HT-29 (cell line): ENCODE measurements at regions not wholly inside any gene's neighbourhood (a gene's known extent, or its start where the extent isn't known, plus 50 kb on each side); places are given as distances from the start of the nearest gene placed in this dataset.

Experiments used
- DNase-seq: peaks from one replicate; pipeline ENCODE4 v3.0.0-alpha.2; 2015; ENCODE audit warnings: low spot score

DNA sequence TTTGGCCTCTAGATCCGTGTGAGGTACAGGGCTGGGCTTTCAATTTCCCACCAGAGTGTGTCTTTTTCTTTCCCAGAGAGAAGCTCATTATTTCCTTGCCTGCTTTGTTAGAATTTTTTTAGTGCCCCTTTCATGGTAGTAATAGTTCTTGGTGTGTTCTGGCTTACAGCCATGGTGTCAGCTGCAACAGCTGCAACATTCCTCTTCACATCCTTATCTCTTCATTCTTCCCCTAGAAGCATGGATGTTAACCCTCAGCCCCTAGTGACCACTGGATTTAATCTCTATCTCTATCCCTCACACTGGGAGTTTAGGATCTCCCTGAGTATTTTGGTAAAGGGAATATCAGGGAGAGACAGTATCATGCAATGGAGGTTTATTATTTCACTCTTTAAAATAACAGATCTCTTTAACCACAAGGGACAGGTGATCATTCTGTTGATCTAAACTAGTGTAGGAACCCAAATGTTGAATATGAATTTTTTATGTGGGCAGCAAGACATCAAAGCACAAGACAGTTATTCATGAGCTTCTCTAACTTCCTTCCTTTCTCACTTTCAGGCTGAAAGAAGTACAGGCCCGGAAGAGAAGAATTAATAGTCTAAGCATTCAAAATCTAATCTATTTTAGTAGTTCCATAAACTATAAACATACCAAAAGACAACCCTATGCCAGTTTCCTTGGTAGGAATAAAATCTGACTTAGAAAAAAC is 160.2 kb downstream of the FAM170A start:
- no peak for DNase-seq

DNA sequence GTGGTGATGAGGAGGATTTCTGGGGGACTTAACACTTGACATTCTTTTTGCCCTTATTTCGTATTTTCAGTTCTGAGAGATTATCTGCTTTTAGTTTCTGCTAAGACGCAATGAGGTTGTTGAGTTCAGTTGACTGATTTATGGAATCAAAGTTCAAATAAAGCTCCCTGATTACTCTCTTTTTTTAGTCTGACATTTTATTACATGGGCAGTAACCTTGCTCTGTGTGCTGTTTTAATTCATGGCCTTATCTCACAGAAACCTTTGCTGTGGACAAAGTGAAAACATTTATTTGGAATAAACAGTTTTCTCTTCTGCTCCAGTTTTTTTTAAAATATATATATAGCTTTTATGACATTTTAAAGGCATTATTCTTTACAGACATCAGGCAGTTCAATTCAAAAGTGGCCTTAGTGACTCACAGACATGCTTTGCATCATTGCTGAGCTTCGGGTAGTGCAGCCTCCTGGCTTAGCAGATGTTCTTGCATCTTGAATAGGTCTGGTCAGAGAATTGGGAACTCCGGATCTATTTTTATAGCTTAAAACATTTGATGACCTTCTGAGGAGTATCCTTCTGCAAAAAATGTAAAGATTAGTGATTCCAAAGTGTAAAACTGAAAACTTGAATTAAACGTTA is 162.9 kb downstream of the FAM170A start:
- DNase-seq: no peak

DNA sequence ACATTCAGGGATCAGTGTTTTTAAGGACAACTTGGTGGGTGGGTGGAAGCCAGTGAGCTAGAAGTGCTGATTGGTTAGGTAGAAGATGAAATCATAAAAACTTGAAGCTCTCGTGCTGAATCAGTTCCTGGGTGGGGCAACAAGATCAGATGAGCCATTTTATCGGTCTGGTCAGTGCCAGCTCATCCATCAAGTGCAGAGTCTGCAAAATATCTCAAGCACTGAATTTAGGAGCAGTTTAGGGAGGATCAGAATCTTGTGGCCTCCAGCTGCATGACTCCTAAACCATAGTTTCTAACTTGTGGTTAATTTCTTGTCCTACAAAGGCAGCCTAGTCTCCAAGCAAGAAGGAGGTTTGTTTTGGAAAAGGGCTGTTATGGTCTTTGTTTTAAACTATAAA is 166.4 kb downstream of the FAM170A start:
- DNase-seq: no peak

DNA sequence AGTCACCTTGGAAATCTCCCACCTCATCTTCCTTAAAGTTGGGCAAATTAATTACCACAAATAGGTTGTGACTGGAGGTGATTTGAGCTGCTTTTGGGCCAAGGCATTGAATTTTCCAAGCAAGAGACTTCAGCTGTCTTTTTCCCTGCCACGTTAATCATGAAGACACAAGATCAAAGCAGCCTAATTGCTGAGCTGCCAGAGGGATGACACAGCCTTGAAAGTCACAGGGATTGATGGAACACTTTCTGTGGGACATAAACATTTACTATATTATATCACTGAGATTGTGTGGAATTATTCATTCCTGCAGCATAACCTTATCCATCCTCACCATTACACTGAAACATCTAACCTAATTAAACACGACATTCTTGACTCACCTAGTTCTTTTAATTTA is 172.2 kb downstream of the FAM170A start:
- DNase-seq: no peak

DNA sequence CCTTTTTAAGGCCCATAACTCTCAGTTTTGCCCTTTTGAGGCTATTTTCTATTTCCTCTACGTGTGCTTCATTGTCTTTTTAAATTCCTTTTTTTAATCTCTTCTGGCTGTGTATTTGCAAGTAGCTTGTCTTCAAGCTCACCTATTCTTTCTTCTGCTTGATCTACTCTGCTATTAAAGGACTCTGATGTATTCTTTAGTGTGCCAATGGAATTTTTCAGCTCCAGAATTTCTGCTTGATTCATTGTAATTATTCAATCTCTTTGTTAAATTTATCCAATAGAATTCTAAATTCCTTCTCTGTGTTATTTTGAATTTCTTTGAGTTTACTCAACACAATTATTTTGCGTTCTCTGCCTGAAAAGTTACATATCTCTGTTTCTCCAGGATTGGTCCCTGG is 178.7 kb downstream of the FAM170A start:
- no peak for DNase-seq

DNA sequence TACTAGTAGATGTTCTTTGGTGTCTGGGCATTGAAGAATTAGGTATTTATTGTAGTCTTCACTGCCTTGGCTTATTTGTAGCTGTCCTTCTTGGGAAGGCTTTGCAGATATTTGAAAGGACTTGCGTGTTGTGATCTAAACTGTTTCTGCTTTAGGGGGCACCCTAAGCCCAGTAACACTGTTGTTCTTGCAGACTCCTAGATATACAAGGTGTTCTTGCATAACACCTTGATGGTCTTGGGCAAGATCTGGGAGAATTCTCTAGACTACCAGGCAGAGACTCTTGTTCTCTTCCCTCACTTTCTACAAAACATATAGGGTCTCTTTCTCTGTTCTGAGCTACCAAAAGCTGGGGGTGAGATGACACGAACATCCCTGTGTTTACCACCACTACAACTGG is 179.1 kb downstream of the FAM170A start:
- DNase-seq: no peak

DNA sequence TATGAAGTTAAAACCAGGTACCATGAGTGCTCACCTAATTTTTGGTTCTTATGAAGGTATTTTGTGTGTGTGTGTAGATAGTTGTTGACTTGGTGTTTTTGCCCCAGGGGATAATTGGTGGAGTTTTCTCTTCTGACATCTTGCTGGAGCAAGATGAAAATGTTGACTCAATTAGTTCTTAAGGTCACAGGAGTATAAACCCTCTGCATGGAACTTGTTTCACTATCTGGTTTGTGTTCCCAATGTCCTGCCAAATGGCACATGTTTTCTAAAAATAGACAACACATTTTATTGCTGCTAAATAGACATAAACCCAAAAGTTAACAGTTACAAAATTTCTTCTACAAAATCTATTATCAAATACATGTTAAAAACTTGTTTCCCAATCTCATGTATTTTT is 180.9 kb downstream of the FAM170A start:
- DNase-seq: no peak

DNA sequence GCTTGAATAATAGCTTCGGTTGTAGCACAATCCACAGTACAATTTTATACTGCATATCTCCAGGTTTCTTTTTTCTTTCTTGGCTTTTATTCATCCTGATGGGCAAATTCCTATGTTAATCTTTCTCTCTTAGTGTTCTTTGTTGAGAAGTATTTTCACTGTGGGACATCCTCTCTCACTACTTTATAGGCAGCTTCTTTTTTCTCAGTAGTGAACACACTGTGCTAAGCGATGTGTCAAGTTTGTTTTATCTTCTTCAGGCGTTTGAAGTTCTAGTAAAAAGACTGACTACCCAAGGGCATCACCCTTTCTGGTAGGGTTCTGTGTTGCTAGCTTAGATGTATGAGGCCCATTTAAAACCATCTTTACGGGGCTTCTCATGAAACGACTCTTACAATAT is 182.1 kb downstream of the FAM170A start:
- DNase-seq: no peak

DNA sequence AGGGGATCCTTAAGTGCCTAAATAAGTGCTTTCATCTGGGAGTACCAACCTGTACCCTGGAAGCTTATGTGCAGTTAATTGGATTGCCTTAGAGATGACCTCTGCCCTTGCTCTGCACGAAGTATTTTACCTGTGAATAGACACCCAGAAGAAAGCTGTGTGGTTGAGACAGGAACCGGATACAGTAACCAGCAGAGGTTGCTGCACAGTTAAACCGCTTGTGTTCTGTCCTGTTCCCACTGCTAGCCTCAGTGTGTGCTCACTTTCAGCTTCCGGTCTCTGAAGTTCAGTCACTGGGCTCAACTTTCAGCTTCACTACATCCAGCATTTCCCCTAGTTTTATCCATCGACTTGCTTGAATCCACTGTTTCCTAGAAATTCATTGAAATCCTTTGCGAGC is 185.3 kb downstream of the FAM170A start:
- DNase-seq: no peak

DNA sequence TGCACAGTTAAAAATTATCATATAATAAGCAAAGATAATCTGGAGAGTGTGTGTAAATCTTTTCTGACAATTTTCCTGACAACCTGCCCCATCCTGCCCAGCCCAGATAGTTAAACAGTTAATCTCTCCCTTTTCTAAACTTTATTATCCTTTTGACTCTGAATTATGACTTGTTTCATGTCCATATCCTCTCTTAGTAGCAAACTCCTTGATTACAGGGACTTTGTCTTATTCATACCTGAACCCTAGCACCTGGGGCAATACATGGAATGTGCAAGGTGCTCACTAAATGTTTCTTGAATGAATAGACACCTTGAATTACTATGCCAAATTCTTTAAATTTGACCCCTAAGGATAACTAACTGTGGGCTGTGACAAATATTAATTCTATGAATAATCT is 186.7 kb downstream of the FAM170A start:
- DNase-seq: no peak

DNA sequence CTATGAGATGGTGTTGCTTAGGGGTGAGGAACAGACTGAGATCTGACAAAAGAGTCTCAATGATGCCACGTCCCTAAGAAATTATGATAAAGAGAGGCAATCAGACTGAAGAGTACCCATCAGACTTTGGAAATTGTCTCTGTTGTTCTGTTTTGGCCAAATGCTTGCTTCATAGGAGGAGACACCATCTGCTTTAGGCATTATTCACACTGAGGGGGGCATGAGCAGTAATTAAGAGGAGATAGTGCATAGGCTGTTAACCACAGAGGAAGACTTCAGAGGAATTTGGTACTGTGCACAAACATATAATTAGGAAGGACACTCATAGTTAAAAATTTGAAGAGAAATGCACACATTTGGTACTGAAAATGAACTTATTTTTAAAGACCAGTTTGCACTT is 190.7 kb downstream of the FAM170A start:
- DNase-seq: no peak

DNA sequence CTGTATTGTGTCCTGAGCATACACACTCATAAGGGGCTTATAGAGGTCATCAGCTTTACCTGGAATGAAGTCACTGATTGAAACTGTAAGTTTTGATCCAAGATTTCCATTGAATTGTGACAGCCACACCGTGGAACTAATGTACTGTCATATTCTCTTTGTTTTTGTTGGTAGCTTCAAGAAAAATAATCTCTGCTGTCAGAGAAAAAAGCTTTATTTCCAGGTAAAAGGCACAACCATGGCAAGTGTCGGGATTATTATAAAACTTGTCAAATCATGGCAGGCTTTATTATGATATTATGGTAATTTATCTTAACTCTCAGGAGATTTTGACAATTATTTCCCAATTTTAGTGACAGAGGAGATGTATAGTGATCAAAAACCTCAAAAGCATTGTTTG is 191.2 kb downstream of the FAM170A start:
- DNase-seq: no peak

DNA sequence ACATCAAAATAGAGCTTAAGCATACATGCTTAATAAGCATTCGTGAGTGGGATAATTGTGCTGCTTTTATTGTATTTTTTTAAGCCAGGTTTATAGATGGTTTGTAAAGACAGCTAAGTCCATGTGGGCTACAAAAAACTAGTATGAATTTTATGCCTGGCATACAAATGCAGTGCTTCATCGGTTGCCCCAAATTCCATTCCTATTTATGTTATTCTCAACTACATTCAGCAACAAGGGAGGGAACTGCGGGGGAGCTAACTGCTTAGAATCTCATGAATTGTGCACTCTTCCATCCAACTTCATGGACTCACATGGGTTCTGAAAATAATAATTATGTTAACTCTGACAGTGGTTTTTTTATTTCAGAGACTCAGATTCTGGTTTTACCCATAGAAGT is 199.2 kb downstream of the FAM170A start:
- no peak for DNase-seq

DNA sequence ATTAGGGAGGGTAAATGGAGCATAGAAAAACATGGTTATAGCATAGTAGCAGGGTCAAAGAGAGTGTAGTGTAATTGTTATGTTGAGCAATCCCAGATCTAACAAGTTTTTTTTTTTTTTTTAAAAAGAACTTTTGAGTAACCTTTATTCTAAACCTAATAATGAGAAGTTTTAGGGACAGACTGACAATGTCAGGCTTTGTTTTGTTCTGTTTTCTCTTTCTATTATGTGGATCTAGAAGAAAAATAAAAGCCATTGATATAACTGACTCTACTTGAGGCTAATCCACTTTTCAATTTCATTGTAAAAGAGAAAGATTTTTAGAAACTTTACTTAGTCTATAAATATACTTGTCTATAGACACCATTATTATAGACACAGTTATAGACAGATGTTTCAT is 200.0 kb downstream of the FAM170A start:
- no peak for DNase-seq

DNA sequence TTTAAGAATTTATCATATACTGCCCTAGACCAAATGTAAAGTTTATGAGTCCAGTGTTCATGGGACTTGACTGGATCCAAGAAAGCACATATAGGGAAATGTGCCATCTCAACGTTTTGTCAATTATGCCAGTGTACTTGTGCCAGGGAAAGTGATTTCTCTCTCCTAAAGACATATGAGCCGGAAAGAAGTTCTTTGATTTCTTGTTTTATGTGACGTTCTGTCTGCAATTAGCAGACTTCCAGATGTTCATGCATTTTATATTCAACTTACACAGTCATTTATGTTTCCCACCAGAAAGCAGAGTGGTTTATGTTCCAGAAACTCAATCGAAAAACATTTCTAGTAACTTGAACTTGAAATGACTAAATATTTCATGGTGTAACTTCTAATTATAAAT is 203.8 kb downstream of the FAM170A start:
- DNase-seq: no peak

DNA sequence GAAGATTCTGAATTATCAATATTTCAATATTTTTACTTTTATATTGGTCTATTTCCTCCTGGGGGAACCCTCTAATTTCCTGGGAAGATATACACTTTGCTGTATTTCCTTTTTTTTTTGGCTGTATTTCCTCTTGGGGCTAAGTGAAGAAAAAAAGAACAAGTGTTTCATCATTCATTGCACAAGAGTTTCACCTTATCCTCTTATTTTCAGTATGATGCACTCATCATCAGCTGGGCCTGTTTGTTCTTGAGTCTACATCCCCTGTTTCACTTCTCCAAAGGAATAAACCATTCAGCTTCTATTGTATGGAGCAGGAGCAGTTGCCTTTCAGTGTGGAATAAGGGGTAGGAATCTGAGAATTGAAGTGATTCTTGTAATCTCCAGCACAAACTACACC is 210.8 kb downstream of the FAM170A start:
- DNase-seq: no peak

DNA sequence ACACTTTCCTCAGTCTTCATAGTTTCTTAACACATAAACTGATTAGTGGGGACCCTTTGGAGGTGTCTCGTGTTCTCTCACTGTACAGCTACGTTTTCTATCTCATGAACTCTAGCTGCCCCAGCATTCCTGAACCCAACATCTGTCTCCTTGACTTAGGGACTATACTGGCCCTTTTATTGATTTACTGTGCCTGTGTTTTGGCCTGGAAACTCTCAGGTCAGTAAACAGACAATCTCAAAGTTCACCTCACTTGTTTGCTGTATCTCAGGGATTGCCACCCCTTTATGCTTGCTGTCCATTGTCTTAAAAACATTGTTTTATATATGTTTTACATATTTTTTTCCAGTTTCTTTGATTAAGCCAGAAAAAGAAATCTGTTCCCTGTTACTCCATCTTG is 222.8 kb downstream of the FAM170A start:
- DNase-seq: no peak

DNA sequence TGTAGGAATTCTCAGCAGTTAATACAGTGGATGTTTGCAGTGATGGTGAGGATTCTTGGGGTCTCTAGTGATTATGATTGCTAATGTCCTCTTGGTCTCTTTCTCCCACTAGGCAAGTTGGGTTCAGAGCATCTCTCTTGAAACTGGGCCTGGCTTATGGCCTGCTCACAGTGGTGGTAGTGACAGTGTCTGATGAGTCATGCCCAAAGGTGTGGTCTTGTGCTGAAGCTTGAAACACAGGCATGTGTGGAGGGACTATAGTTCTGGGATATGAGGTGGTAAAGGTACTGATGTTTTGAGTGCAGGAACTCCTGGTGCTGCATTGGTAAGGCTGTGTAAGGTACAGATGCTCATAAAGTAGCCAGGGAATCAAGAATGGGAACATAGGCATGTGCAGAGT is 231.1 kb downstream of the FAM170A start:
- DNase-seq: no peak

DNA sequence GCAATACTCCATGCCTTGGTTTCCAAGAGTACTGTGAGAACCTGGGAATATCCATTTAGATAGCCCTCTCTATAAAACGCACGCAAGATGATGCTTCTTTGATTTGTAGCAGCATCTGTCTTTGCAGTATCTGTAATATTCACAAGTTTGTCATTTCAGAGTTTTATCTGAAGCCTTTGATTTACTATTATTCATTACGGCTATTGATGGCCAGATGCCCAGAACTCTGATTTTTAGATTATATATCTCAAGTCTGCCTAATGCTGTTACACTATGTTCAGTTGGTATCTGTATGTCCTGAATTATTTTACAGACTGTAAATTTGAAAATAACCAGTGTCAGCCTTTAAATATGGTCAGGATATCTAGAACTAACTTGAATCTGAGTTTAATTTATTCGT is 233.3 kb downstream of the FAM170A start:
- DNase-seq: no peak

DNA sequence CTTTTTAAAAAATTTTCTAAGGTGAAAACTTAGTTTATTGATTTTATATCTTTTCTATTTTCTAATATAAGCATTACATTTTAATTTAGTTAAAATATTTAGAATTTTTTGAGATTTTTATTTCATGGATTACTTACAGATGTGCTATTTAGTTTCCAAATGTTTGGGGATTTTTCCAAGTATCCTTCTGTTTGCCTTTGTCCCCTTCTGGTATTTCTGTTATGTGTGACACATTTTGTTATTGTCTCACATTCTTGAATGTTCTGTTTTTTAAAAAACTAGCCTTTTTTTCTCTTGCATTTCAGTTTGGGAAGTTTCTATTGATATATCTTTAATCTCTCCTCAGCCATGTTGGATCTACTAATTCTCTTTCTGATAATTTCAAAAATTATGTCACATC is 234.9 kb downstream of the FAM170A start:
- no peak for DNase-seq

DNA sequence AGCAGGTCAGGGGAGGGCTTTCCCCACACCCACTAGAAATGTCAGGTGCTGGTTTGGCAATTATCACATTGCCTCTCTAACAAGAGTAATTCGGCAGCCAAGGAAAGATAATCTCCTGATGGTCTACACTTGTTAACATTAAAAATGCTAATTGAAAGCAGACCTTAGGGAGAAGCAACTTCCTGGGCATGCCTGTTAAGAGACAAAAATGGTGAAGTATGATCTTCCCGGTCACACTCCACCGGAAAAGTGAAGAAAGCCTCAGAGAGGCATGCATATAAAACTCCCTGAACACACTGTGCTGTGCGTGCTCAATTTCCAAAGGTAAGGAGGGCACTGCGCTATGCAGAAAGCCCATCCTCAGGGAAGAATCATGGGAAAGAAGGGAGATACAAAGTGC is 244.3 kb downstream of the FAM170A start:
- DNase-seq: no peak

DNA sequence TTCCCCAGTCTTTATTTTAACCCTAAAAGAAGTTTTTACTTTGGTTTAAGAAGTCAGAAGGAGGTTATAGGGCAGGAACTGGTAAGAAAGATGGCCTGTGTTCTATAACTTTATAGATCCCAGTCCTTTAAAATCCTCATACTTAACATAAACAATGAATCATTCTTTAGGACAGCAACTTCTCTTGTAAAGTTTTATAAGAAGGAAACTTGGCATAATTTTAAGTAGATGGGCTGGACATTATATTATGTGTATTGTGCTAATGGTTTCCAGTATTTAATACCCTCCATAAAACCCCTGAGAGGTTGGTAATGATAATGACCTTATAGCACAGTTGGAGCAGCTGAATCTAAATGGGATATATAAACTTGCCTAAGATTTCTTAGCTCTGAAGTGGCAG is 247.2 kb downstream of the FAM170A start:
- DNase-seq: no peak

DNA sequence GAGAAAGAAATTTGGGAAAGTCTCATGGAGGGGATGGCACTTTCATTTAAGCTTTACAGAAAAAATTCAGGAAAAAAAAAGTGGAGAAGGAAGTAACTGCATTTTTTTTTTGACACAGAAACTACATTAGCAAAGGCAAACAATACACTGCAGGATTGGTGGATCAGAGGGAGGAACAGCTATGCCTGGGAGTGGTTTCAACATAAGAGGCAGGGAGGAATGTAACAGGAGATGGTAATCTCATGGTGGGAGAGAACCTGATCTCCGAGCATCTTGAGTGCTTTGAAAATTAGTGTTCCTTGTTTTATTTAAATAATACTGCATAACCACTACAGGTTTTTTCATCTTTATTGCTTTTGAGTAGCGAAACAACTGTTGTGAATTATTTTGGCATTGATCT is 249.4 kb downstream of the FAM170A start:
- no peak for DNase-seq

DNA sequence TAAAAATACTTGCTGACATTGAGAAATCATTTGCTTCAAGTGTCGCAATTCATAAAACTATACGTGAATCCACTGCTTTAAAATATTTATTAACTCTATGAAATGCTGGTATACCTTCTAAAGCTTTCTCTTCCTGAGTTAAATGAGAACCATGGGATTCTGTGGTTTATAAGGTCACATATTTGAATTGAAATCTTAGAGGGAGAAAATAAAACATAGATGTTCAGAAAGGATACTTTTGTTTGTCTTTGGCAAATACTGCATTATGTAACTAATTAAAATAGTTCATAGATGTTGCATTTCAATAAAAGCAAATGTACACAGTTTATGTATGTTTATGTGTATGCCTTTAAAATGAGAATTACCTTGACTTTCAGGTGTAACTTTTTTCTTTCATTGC is 250.1 kb downstream of the FAM170A start:
- no peak for DNase-seq
